K562 (cell line): ENCODE measurements at regions not wholly inside any gene's neighbourhood (a gene's known extent, or its start where the extent isn't known, plus 50 kb on each side); places are given as distances from the start of the nearest gene placed in this dataset.

Experiments
- ATAC-seq: fragments of 200-7000 bp; cut with Tn5 transposase; 3 replicates; pipeline ENCODE4 v1.9.1; 2020; ENCODE audit warnings: moderate library complexity
- BruUV-seq: library from RNA; stranded (reverse); fragments of 400-500 nt; replicated peaks from 2 replicates; lab custom pipeline; 2021; lab: Mats Ljungman, UMichigan
- CTCF ChIA-PET: fragments of 300-600 bp; formaldehyde crosslinking; extraction: SDS; loops from one replicate; lab custom pipeline; 2021; ENCODE audit warnings: low intra/inter-chr PET ratio; lab: Yijun Ruan, JAX
- POLR2A ChIA-PET: fragments of 300-600, 350-650 bp; sonication (Branson Sonifier 250); formaldehyde crosslinking; extraction: SDS; loops from one replicate; lab custom pipeline; 2021; ENCODE audit warnings: antibody characterized with exemption, inconsistent platforms; lab: Yijun Ruan, JAX
- DNase-seq, 4 experiments: peaks; one replicate each; pipeline versions ENCODE4 v3.0.0 to v3.0.0-alpha.2; 2011 to 2018; ENCODE audit warnings: low spot score in 3 of 4, mixed read lengths in 3 of 4; ENCODE audit errors: extremely low read depth in 1 of 4
- FAIRE-seq: peaks from 2 replicates; lab custom pipeline; 2011; peaks lifted over from hg19 to GRCh38; lab: Jason Lieb, UNC
- H2AFZ ChIP-seq: 2 replicates; pipeline ENCODE4 v1.6.0; 2011; ENCODE audit warnings: low read depth, low read length, control low read depth, inconsistent platforms
- H3K27ac ChIP-seq: fragments of 200-600 bp; 3 replicates; pipeline ENCODE4 v1.8.0; 2011; ENCODE audit warnings: low read depth, mild to moderate bottlenecking, control low read depth, inconsistent platforms, low read length, moderate library complexity, mixed read lengths; ENCODE audit errors: extremely low read depth
- H3K27me3 ChIP-seq, 2 experiments: fragments of 300-600 bp in 1 of 2; 2 replicates in 1 of 2; 3 replicates in 1 of 2; pipeline versions ENCODE4 v1.6.0 to v1.8.0; 2011; ENCODE audit warnings: inconsistent platforms in 2 of 2, low read length in 2 of 2, mild to moderate bottlenecking in 1 of 2, mixed read lengths in 1 of 2, moderate library complexity in 1 of 2; ENCODE audit not compliant: control insufficient read depth in 2 of 2, insufficient read depth in 2 of 2
- H3K36me3 ChIP-seq: fragments of 300-600 bp; 3 replicates; pipeline ENCODE4 v1.8.0; 2011; ENCODE audit warnings: mild to moderate bottlenecking, low read length, inconsistent platforms; ENCODE audit not compliant: control insufficient read depth, insufficient read depth
- H3K4me1 ChIP-seq, 2 experiments: fragments of 200-600 bp in 1 of 2; replicated peaks in 1 of 2; 2 replicates in 1 of 2; 3 replicates in 1 of 2; pipeline versions ENCODE4 v1.5.1 to v1.8.0; 2011; ENCODE audit warnings: inconsistent platforms in 2 of 2, low read length in 2 of 2, mild to moderate bottlenecking in 1 of 2, mixed read lengths in 1 of 2, moderate library complexity in 1 of 2; ENCODE audit not compliant: control insufficient read depth in 2 of 2, insufficient read depth in 2 of 2
- H3K4me2 ChIP-seq: 2 replicates; pipeline ENCODE4 v1.6.1; 2011; ENCODE audit warnings: low read length, control low read depth, inconsistent platforms, mixed read lengths; ENCODE audit not compliant: insufficient read depth
- H3K4me3 ChIP-seq: fragments of 200-600 bp; sonication (generic), shearing (Covaris generic); 2 replicates; pipeline ENCODE4 v1.5.1; 2016; ENCODE audit warnings: control low read depth, inconsistent platforms
- H3K79me2 ChIP-seq: fragments of 200-600 bp; 3 replicates; pipeline ENCODE4 v1.8.0; 2011; ENCODE audit warnings: low read length, inconsistent platforms; ENCODE audit not compliant: control insufficient read depth, insufficient read depth
- H3K9ac ChIP-seq, 2 experiments: 2 replicates each; pipeline versions ENCODE4 v1.6.0 to v1.6.1; 2011; ENCODE audit warnings: low read depth in 2 of 2, low read length in 2 of 2, control low read depth in 1 of 2, inconsistent platforms in 1 of 2, mild to moderate bottlenecking in 1 of 2, mixed read lengths in 1 of 2; ENCODE audit not compliant: insufficient read depth in 1 of 2
- H3K9me1 ChIP-seq: one replicate; pipeline ENCODE4 v1.6.0; 2011; ENCODE audit warnings: inconsistent platforms, mild to moderate bottlenecking, low read length, moderate library complexity; ENCODE audit not compliant: control insufficient read depth, insufficient read depth
- H3K9me3 ChIP-seq: replicated peaks from 2 replicates; pipeline ENCODE4 v1.5.1; 2011; ENCODE audit warnings: low read depth, low read length, inconsistent platforms; ENCODE audit not compliant: control insufficient read depth, insufficient read depth
- H4K20me1 ChIP-seq: replicated peaks from 2 replicates; pipeline ENCODE4 v1.6.1; 2011; ENCODE audit warnings: low read length, inconsistent platforms, mixed read lengths; ENCODE audit not compliant: control insufficient read depth, insufficient read depth
- CBX5 ChIP-seq: IDR thresholded peaks from 2 replicates; pipeline ENCODE4 v1.6.1; 2014; ENCODE audit warnings: low read depth, borderline replicate concordance
- ELF2 ChIP-seq: fragments of 250-450 bp; sonication (Bioruptor Pico); IDR thresholded peaks from 2 replicates; pipeline ENCODE4 v1.5.0; 2021; ENCODE audit warnings: mild to moderate bottlenecking
- FOXA1 ChIP-seq: fragments of 450-650 bp; IDR thresholded peaks from 2 replicates; pipeline ENCODE4 v1.6.1; 2016; ENCODE audit warnings: mild to moderate bottlenecking, borderline replicate concordance
- FOXA3 ChIP-seq, 2 experiments: fragments of 450-650 bp in 1 of 2; sonication (generic) in 1 of 2; formaldehyde crosslinking; IDR thresholded peaks in 1 of 2; conservative IDR thresholded peaks in 1 of 2; 2 replicates each; pipeline versions ENCODE4 v1.4.0 to v1.8.0; 2020 to 2022; ENCODE audit warnings: mild to moderate bottlenecking in 2 of 2, missing genetic modification reagents in 1 of 2
- HNRNPLL ChIP-seq: fragments of 200-400 bp; formaldehyde crosslinking; IDR thresholded peaks from 2 replicates; pipeline ENCODE4 v1.6.1; 2017; ENCODE audit warnings: low read length, low read depth, mild to moderate bottlenecking; ENCODE audit not compliant: poor library complexity, severe bottlenecking
- POLR2AphosphoS2 ChIP-seq: IDR thresholded peaks from 2 replicates; pipeline ENCODE4 v1.6.1; 2012; ENCODE audit warnings: low read length, improper control_type of control experiment
- PYGO2 ChIP-seq: fragments of 450-650 bp; IDR thresholded peaks from 2 replicates; pipeline ENCODE4 v1.6.1; 2016; ENCODE audit warnings: mild to moderate bottlenecking, missing genetic modification characterization, moderate library complexity, missing compliant biosample characterization
- ZNF583 ChIP-seq: fragments of 250-450 bp; sonication (Bioruptor Pico); IDR thresholded peaks from 2 replicates; pipeline ENCODE4 v1.4.0; 2020
- ZNF699 ChIP-seq: fragments of 250-450 bp; sonication (Bioruptor Pico); IDR thresholded peaks from 2 replicates; pipeline ENCODE4 v1.8.0; 2021; ENCODE audit warnings: mild to moderate bottlenecking, moderate library complexity; ENCODE audit not compliant: insufficient replicate concordance
- ZNF780A ChIP-seq: fragments of 250-450 bp; sonication (Bioruptor Pico); IDR thresholded peaks from 2 replicates; pipeline ENCODE4 v1.5.0; 2021; ENCODE audit warnings: mild to moderate bottlenecking
- WGBS: fragments of 100-300 bp; shearing (Covaris generic); methylation state at CpG from one replicate; pipeline ENCODE4 v1.1.6; 2016; ENCODE audit warnings: low coverage, mixed read lengths; ENCODE audit not compliant: insufficient coverage; ENCODE audit errors: missing lambda C conversion rate; 5-methylcytosine and 5-hydroxymethylcytosine counted together
- in situ Hi-C: fragments of 300-500 bp; cut with MboI; formaldehyde crosslinking; loops from 4 replicates; pipeline ENCODE4 v1.15.0; 2018; ENCODE audit warnings: inconsistent platforms, mixed read lengths
- intact Hi-C: fragments of 100-400 bp; cut with micrococcal nuclease; formaldehyde crosslinking; loops from 2 replicates; pipeline ENCODE4 v1.14.2; 2022
- TF ChIP-seq, protein P1 (sequence below): fragments of 150-350 bp; conservative IDR thresholded peaks from 2 replicates; pipeline ENCODE4 v1.6.1; 2014; ENCODE audit warnings: low read length

DNA sequence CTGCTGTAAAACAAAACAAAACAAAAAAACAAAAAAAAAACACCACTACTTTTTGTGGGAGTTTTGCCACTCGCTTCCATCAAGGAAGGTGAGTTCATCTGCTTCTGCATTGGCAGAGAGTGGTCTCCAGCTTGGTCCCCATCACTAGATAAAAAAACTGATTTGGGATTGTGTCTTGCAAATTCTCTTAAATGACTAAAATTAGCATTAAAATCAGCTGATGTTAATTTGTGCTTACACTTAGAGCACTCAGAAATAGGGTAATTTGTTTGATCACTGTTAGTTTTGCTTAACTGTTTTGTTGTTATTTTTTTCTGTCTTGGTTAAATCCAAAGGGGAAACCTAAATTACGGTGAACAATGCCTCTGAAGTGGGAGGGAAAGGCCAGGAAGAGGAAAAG lies 1048.0 kb downstream of the LRFN5 start:
- no peak for ATAC-seq
- no TSS peak for BruUV-seq
- WGBS, result 0% methylated on average over 2 of the region's 2 CpGs
- POLR2A ChIA-PET, result no interaction called here
- H3K27me3 ChIP-seq, result no peaks in the 10 kb centered on the region
- no peaks in the 10 kb centered on the region for H3K36me3 ChIP-seq
- H3K9me3 ChIP-seq, result no peaks in the 10 kb centered on the region
- no peaks in the 10 kb centered on the region for H3K9me1 ChIP-seq
- no peak overlapping the region for H3K4me3 ChIP-seq
- H4K20me1 ChIP-seq, result no peaks in the 10 kb centered on the region
- intact Hi-C loops (no loop called here), in situ Hi-C loops (no loop called here)
- no peak for FAIRE-seq
- H3K79me2 ChIP-seq, result no peaks in the 10 kb centered on the region
- TF ChIP-seq ZNF583 (CRISPR knock-in tag) (no peak), HNRNPLL (no peak), POLR2AphosphoS2 (no peak), ZNF780A (CRISPR knock-in tag) (no peak), FOXA3 (CRISPR knock-in tag; conservative IDR thresholded peaks at IDR 0.05 in 1 of 2, IDR thresholded peaks at IDR 0.05 in 1 of 2) (no peak), ZNF699 (no peak), CBX5 (no peak), ELF2 (CRISPR knock-in tag) (no peak), PYGO2 (tag) (no peak), FOXA1 (no peak)
- TF ChIP-seq, protein P1, sequence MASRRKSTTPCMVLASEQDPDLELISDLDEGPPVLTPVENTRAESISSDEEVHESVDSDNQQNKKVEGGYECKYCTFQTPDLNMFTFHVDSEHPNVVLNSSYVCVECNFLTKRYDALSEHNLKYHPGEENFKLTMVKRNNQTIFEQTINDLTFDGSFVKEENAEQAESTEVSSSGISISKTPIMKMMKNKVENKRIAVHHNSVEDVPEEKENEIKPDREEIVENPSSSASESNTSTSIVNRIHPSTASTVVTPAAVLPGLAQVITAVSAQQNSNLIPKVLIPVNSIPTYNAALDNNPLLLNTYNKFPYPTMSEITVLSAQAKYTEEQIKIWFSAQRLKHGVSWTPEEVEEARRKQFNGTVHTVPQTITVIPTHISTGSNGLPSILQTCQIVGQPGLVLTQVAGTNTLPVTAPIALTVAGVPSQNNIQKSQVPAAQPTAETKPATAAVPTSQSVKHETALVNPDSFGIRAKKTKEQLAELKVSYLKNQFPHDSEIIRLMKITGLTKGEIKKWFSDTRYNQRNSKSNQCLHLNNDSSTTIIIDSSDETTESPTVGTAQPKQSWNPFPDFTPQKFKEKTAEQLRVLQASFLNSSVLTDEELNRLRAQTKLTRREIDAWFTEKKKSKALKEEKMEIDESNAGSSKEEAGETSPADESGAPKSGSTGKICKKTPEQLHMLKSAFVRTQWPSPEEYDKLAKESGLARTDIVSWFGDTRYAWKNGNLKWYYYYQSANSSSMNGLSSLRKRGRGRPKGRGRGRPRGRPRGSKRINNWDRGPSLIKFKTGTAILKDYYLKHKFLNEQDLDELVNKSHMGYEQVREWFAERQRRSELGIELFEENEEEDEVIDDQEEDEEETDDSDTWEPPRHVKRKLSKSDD, result no peak
- no peaks in the 10 kb centered on the region for H3K4me1 ChIP-seq
- no peak for DNase-seq
- no peak overlapping the region for H3K4me2 ChIP-seq
- CTCF ChIA-PET, result no interaction called here
- no peak overlapping the region for H3K27ac ChIP-seq
- H3K9ac ChIP-seq, result no peak overlapping the region
- H2AFZ ChIP-seq, result no peak overlapping the region
